RWPE2 (cell line): ENCODE measurements at regions not wholly inside any gene's neighbourhood (a gene's known extent, or its start where the extent isn't known, plus 50 kb on each side); places are given as distances from the start of the nearest gene placed in this dataset.

Experiments
- ATAC-seq: fragments of 200-7000 bp; cut with Tn5 transposase; 3 replicates; pipeline ENCODE4 v1.9.1; 2021; ENCODE audit warnings: low read depth
- DNase-seq: peaks from one replicate; pipeline ENCODE4 v3.0.0-alpha.2; 2020; ENCODE audit warnings: low spot score
- H3K27ac ChIP-seq: fragments of 450-650 bp; 2 replicates; pipeline ENCODE4 v1.5.1; 2017; ENCODE audit warnings: mild to moderate bottlenecking; ENCODE audit not compliant: poor library complexity, severe bottlenecking
- H3K27me3 ChIP-seq: fragments of 250-450 bp; sonication (Bioruptor Pico); 2 replicates; pipeline ENCODE4 v1.5.1; 2021; ENCODE audit warnings: mild to moderate bottlenecking, moderate library complexity; ENCODE audit not compliant: insufficient read depth, poor library complexity, severe bottlenecking
- H3K36me3 ChIP-seq: fragments of 250-450 bp; sonication (Bioruptor Pico); 2 replicates; pipeline ENCODE4 v1.5.1; 2020; ENCODE audit warnings: low read depth, mild to moderate bottlenecking, moderate library complexity
- H3K4me1 ChIP-seq: fragments of 250-450 bp; sonication (Bioruptor Pico); 2 replicates; pipeline ENCODE4 v1.5.1; 2021; ENCODE audit warnings: mild to moderate bottlenecking, moderate library complexity; ENCODE audit not compliant: insufficient read depth, poor library complexity, severe bottlenecking
- H3K4me3 ChIP-seq: fragments of 250-450 bp; sonication (Bioruptor Pico); 2 replicates; pipeline ENCODE4 v1.5.1; 2021; ENCODE audit warnings: mild to moderate bottlenecking, moderate library complexity; ENCODE audit not compliant: severe bottlenecking
- H3K9me3 ChIP-seq: fragments of 250-450 bp; sonication (Bioruptor Pico); 2 replicates; pipeline ENCODE4 v1.5.1; 2021; ENCODE audit warnings: mild to moderate bottlenecking, moderate library complexity; ENCODE audit not compliant: severe bottlenecking
- TF ChIP-seq, protein P1 (sequence below): fragments of 450-650 bp; IDR thresholded peaks from one replicate; pipeline ENCODE4 v1.5.1; 2017; ENCODE audit warnings: mild to moderate bottlenecking, moderate library complexity; ENCODE audit not compliant: poor library complexity, severe bottlenecking

DNA sequence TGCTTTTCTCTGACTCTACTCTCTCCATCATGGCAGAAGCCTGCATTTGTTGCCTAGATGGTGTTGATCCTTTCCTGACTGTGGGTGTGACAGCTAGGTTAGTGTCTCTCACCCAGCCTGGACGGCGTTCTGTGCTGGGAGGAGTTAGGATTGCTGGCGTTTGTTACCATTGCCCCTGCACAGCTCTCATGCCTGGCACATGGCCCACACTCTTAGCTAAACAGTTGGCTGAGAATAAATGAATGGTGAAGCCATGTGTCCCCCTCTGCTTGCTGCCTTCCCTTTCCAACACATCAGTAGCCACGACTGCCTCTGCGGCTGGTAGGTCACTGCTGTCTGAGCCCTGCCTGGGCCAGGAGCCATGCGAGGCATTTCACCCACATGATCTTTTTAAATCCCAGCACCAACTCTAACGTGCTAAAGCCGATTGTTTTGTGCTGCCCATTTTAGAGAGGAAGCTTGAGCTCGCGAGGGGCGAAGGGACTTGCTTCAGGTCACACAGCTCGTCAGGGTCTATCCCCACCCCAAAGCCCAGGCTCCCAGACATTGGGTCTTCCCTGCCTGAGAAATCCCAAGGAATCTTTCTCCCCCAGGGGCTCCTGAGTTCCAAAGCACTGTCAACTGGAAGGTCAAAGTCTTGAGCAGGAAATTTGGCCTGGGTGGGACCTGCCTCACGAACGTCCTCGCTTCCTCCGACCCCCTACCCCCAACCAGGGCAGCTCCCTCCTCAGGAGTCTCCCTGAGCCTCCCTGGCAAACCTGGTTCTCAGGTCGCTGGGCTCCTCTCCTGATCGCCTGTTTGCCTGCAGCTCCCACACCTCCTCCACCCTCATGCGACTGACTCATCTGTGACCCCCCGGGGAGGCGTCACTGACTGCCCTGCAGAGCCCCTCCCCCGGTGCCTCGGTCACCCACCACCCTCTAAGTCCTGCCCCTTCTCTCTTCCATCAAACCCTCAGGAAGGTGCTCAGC is 271.7 kb upstream of the C1orf174 start:
- H3K4me3 ChIP-seq = no peak overlapping the region
- peaks cover 2% of the 10 kb centered on the region for H3K9me3 ChIP-seq
- no peak overlapping the region for H3K27ac ChIP-seq
- no peak for DNase-seq
- ATAC-seq = no peak
- H3K36me3 ChIP-seq = no peaks in the 10 kb centered on the region
- no peaks in the 10 kb centered on the region for H3K4me1 ChIP-seq
- TF ChIP-seq, protein P1, sequence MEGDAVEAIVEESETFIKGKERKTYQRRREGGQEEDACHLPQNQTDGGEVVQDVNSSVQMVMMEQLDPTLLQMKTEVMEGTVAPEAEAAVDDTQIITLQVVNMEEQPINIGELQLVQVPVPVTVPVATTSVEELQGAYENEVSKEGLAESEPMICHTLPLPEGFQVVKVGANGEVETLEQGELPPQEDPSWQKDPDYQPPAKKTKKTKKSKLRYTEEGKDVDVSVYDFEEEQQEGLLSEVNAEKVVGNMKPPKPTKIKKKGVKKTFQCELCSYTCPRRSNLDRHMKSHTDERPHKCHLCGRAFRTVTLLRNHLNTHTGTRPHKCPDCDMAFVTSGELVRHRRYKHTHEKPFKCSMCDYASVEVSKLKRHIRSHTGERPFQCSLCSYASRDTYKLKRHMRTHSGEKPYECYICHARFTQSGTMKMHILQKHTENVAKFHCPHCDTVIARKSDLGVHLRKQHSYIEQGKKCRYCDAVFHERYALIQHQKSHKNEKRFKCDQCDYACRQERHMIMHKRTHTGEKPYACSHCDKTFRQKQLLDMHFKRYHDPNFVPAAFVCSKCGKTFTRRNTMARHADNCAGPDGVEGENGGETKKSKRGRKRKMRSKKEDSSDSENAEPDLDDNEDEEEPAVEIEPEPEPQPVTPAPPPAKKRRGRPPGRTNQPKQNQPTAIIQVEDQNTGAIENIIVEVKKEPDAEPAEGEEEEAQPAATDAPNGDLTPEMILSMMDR = no peak
- no peaks in the 10 kb centered on the region for H3K27me3 ChIP-seq

DNA sequence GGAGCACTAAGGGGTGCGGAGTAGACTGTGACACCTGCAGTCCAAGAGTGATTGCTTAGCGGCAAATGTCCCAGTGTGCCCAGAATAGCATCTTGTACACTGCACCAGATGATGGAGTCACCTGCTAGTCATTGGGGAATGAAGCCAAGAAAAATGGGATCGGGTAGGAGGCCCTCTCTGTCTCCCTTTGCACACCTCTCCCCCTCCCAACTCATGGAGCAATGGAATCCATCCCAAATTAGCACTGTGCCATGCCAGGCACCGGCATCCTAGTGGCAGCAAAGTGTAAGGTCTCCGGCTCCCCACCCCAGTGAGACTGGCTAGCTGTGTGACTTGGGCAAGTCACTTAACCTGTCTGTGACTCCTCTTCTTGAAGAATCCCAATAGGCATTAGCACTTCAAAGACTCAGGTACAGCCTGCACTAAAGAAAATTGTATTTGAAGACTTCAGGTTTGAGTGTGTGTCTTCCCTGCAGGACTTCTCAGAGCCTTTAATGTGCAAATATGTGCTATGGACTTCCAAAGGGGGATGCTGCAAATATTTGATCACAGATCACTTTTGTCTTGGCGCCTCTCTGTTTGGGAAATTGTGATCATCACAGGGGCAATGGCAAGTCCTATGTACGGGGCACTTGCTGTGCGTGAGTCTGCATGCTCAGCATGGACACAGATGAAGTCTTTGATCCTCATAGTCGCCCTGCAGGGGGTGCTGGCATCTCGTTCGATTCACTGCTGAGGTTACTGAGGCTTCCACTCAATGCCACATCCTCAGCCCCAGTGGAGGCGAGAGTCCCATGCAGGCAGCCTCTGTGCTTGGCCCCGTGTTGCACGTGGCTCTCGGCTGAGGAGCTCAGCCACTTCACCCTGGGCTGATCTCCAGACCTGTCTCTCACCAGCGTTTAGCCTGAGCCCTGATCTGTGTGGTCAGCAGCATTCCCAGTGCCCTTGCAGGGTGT is 272.9 kb upstream of the C1orf174 start:
- H3K36me3 ChIP-seq = no peaks in the 10 kb centered on the region

DNA sequence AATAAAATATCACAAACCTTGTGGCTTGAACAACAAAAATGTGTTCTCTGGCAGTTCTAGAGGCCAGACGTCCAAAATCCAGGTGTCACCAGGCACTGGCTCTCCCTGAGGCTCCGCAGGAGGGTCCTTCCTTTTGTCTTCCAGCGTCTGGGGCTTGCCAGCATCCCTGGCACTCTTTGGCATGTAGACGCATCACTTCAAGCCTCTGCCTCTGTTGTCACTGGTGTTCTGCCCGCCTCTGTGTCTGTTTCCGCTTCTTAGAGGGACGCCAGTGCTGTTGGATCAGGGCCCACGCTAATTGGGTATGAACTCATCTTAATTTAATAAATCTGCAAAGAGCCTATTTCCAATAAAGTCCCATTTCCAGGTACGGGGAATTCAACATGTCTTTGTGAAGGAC is 273.7 kb upstream of the C1orf174 start:
- Histone ChIP-seq H3K4me1 (no peaks in the 10 kb centered on the region), H3K36me3 (no peaks in the 10 kb centered on the region), H3K27me3 (no peaks in the 10 kb centered on the region), H3K9me3 (no peaks in the 10 kb centered on the region), H3K4me3 (no peak overlapping the region), H3K27ac (no peak overlapping the region)
- DNase-seq (no peak), ATAC-seq (no peak)
- TF ChIP-seq, protein P1 = no peak

More for the DNA sequence above, 272.9 kb upstream of the C1orf174 start:
- no peak overlapping the region for H3K27ac ChIP-seq
- no peak for ATAC-seq
- no peak for DNase-seq
- no peaks in the 10 kb centered on the region for H3K4me1 ChIP-seq
- H3K27me3 ChIP-seq = no peaks in the 10 kb centered on the region
- peaks cover under 1% of the 10 kb centered on the region for H3K9me3 ChIP-seq
- TF ChIP-seq, protein P1 = no peak
- no peak overlapping the region for H3K4me3 ChIP-seq

DNA sequence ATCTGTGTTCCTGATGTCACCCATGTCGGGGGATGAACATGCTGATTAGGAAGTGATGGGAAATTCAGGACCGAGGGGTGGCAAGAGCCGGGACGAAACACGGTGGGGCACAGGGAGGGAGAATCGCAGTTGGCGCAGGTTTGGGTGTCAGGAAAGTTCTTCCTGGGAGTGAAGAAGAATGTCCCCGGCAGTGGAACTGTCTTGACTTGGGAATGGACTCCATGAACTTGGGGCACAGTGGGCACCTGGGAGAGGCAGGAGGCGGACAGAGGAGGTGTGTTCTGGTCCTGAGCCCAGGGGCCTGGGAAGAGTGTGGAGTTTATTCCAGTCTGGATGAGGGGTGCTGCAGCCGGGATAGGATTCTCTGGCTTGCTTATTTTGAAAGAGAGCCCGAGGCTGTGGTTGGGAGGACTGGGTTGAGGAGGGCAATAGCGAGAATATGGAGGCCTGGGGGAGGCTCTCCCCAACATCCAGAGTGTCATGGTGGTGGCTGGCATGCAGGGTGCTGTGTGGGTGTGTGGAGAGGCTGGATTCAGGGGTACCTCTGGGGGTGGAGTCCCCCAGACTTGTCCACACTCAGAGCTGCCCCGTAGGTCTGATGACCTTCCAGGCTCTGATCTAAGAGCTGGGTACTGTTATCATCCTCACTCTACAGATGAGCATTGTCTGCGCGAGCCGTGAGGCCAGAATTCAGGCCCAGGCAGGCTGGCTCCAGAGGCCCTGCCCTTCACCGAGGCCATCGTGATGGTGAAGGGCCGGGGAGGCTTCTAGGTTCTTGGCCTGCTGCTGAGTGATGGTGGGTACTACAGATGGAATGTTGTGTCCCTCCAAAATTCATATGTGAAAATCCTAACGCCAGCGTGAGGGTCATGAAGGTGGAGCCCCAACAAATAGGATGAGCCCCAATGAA is 274.5 kb upstream of the C1orf174 start:
- H3K27ac ChIP-seq = no peak overlapping the region
- DNase-seq (no peak), ATAC-seq (no peak)
- no peaks in the 10 kb centered on the region for H3K4me1 ChIP-seq
- no peak overlapping the region for H3K4me3 ChIP-seq
- H3K9me3 ChIP-seq = no peaks in the 10 kb centered on the region
- no peaks in the 10 kb centered on the region for H3K36me3 ChIP-seq
- TF ChIP-seq, protein P1 = no peak
- H3K27me3 ChIP-seq = no peaks in the 10 kb centered on the region
